ENCODE measurements at regions not wholly inside any gene's neighbourhood (a gene's known extent, or its start where the extent isn't known, plus 50 kb on each side); places are given as distances from the start of the nearest gene placed in this dataset.

- no peak overlapping the region for H3K27ac ChIP-seq
- H3K4me1 ChIP-seq, result no peaks in the 10 kb centered on the region
- H3K4me3 ChIP-seq, result no peak overlapping the region
- TF ChIP-seq POLR2A (IDR thresholded peaks at IDR 0.05) (no peak), POLR2AphosphoS5 (IDR thresholded peaks at IDR 0.05; ENCODE audit: insufficient read depth in 1 of 2, low read depth in 1 of 2) (no peak), CTCF (IDR thresholded peaks at IDR 0.05) (no peak)
- intact Hi-C loops (cut with DNase I), result no loop called here
- H3K36me3 ChIP-seq, result no peaks in the 10 kb centered on the region
- no peaks in the 10 kb centered on the region for H3K9me3 ChIP-seq
- DNase-seq (ENCODE audit: extremely low spot score in 2 of 2), result no peak
- H3K27me3 ChIP-seq, result no peaks in the 10 kb centered on the region
These were observed 308.8 kb upstream of the ADAMTS16 start for GRCh38 chr5:4831325-4831724.

- Histone ChIP-seq H3K27ac (no peak overlapping the region), H3K9me3 (no peaks in the 10 kb centered on the region), H3K27me3 (no peaks in the 10 kb centered on the region), H3K36me3 (no peaks in the 10 kb centered on the region), H3K4me3 (no peak overlapping the region), H3K4me1 (no peaks in the 10 kb centered on the region)
- intact Hi-C loops (cut with DNase I), result no loop called here
- TF ChIP-seq CTCF (IDR thresholded peaks at IDR 0.05) (no peak), POLR2AphosphoS5 (IDR thresholded peaks at IDR 0.05; ENCODE audit: insufficient read depth in 1 of 2, low read depth in 1 of 2) (no peak), POLR2A (IDR thresholded peaks at IDR 0.05) (no peak)
- no peak for DNase-seq (ENCODE audit: extremely low spot score in 2 of 2)
These were observed 307.7 kb upstream of the ADAMTS16 start for GRCh38 chr5:4832471-4832870.

GRCh38 chr5:4833104-4833738 is 306.9 kb upstream of the ADAMTS16 start:
- intact Hi-C loops (cut with DNase I), result no loop called here
- Histone ChIP-seq H3K27me3 (no peaks in the 10 kb centered on the region), H3K9me3 (no peaks in the 10 kb centered on the region), H3K27ac (no peak overlapping the region), H3K36me3 (no peaks in the 10 kb centered on the region), H3K4me1 (no peaks in the 10 kb centered on the region), H3K4me3 (no peak overlapping the region)
- DNase-seq (ENCODE audit: extremely low spot score in 2 of 2), result no peak
- TF ChIP-seq POLR2AphosphoS5 (IDR thresholded peaks at IDR 0.05; ENCODE audit: insufficient read depth in 1 of 2, low read depth in 1 of 2), result no peak
- TF ChIP-seq CTCF (IDR thresholded peaks at IDR 0.05), result no peak
- no peak for TF ChIP-seq POLR2A (IDR thresholded peaks at IDR 0.05)

- intact Hi-C loops (cut with DNase I), result no loop called here
- no peak overlapping the region for H3K27ac ChIP-seq
- no peaks in the 10 kb centered on the region for H3K4me1 ChIP-seq
These were observed 302.6 kb upstream of the ADAMTS16 start for GRCh38 chr5:4837489-4838058.

More at GRCh38 chr5:4837489-4838058, 302.6 kb upstream of the ADAMTS16 start:
- Histone ChIP-seq H3K4me3 (no peak overlapping the region), H3K27me3 (no peaks in the 10 kb centered on the region), H3K36me3 (no peaks in the 10 kb centered on the region), H3K9me3 (no peaks in the 10 kb centered on the region)
- DNase-seq (ENCODE audit: extremely low spot score in 2 of 2), result no peak
- no peak for TF ChIP-seq POLR2AphosphoS5 (IDR thresholded peaks at IDR 0.05; ENCODE audit: insufficient read depth in 1 of 2, low read depth in 1 of 2)
- no peak for TF ChIP-seq POLR2A (IDR thresholded peaks at IDR 0.05)
- TF ChIP-seq CTCF (IDR thresholded peaks at IDR 0.05), result no peak
